Anterior cingulate cortex (tissue), 58 donors: ENCODE measurements at regions not wholly inside any gene's neighbourhood (a gene's known extent, or its start where the extent isn't known, plus 50 kb on each side); places are given as distances from the start of the nearest gene placed in this dataset.
"Not testable (repeated sequence)": the region's sequence is repeated elsewhere in the genome, so short reads cannot be mapped to it uniquely, and the experiment has no call there.

Source experiments
- DNase-seq, 58 donors: peaks; one replicate each; lab custom pipeline; 2025; lab: John Stamatoyannopoulos, UW

DNA sequence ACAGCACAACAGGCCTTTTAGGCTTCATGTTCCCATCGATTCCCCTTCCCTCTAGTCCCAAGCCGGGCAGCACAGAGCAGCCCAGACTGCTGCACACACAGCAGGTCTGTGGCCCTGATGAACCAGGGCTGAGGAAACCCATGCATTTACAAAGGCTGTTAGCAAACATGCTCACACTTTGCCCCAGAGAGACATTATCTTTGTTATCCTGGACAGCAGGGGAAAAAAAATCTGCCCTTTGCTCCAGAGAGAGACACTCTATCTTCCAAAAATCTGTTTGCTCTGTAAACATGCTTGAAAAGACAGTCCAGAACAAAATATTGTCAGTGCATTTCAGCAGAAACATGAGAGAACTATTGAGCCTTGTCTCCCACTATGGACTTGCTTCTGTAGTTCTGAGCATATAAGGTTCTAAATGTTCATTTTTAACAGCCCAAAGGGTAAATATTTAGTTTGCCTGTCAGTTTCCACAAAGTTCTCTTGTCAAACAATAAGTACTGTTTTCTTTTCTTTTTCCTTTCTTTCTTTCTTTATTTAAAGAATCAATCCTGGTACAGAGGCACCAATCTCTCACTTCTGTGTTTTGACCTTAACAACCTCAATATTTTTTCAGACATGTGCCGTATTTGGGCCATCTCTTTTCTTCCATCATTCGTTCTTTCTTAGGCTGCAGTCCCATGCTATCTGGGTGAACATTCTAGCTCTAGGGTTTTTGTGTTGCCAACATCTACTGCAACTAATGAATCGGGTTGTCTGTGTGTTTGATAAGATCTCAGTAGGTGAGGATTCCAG is 468.0 kb downstream of the EPM2A start:
- DNase-seq = no peak

DNA sequence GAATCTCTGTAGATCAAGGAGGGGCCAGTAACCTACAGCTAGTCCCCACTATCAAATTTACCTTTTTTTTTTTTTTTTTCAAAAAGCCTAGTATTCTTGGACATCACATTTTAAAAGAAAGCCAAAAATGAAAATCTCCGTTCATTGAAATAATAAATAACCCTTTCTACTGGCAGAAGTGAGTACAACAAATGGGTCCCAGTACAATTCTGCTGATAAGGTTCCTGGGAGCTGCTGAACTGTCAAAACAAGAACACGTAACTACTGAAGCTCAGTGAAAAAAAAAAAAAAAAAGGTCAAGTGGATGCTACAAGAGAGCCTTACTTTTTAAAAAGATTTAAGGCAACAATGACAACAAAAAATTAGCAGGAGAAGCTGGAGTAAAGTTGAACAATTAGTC is 464.9 kb downstream of the EPM2A start:
- DNase-seq = no peak

DNA sequence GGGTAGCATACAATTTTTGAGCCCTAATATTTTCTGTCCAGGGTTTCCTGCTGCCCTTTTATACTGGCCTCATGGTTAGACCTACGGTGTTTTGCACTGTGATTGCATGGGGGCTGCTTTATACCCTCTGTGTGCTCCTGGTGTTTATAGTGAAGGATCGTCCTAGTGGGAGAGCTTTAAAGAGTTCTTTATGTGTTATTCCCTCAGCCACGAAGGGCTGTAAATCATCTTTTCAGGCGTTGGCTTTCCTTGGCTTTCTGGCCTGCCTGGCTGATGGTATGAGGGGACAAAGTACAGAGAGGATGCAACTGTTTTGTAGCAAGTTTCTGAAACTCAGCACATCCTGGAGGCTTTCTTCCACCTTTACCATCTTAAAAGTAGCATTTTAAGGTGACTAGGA is 464.3 kb downstream of the EPM2A start:
- DNase-seq = no peak

DNA sequence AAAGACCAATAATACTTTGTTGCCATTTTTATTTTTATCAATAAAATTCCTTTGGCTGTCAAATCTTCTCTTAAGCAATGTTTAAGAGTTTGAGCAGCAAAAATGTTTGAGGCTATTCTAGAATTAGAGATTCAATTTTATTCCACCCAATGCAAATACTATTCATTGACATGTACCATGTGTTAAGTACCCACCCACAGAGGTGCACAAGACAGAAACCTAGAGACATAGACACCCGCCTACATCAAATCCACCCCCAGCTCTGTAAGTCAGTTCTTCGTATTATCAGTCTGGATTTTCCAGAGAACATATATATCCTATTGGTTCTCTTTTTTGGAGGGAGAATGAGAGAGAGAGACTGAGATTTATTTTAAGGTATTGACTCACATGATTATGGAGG is 463.7 kb downstream of the EPM2A start:
- no peak for DNase-seq

DNA sequence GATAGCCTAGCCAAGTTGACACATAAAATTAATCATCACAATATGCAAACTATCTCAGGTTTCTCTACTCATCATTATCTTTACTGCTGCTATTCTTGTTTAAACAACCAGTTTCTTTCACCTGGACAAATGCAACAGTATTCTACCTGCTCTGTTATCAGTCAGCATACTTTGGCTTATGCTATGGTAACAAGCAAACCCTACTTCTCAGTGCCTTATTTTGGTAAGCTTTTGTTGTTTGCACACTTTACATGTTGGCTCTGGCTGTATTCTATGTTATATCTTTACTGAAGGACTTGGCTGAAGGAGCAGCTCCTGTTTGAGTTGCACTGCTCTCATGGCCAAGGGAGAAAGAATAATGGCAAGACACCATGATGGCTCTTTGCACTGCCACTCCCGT is 463.1 kb downstream of the EPM2A start:
- no peak for DNase-seq

DNA sequence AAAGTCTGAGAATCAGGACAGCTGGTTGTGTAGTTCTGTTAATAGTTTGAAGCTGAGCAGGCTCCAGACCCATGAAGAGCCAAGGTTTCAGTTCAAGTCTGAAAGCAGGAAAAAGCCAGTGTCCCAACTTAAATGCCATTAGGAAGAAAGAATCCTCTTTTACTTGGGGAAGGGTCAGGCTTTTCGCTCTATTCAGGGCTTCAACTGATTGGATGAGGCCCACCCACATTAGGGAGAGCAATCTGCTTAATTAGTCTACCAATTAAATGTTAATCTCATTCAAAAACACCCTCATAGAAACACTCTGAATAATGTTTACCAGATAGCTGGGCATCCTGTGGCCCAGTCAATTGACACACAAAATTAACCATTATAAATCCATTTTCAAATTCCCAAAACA is 462.2 kb downstream of the EPM2A start:
- no peak for DNase-seq

DNA sequence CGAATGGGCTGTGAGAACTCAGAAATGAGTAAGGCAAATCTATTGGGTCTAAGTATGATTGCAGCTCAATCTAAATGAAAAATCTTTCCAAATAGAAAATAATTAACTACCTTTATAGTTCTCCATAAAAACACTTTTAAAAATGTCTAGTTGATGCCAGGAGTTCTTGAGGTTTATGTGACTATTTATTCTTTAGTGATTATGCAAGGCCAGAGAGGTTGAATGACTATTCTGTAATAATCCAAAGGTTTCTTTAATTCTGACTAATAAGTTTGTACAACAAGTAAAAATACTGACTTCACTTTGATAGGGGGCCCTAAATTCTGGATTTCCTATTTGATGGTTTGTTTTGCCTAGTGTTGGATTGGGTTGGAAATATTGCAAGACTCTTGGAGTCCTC is 461.2 kb downstream of the EPM2A start:
- DNase-seq = no peak

DNA sequence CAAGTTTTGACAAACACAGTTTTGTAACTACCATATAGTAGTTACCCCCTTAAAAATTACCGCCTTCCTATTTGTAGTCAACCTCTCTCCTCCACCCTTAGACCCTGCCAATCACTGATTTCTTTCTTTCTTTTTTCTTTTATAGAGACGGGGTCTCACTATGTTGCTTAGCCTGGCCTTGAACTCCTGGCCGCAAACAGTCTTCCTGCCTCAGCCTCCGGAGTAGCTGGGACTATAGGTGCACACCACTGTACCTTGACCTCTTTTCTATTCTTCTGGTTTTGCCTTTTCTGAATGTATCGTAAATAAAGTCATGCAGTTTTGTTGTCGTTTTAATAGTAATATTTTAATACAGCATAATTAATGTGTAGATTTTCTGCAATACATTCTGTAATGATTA is 460.3 kb downstream of the EPM2A start:
- DNase-seq = no peak

DNA sequence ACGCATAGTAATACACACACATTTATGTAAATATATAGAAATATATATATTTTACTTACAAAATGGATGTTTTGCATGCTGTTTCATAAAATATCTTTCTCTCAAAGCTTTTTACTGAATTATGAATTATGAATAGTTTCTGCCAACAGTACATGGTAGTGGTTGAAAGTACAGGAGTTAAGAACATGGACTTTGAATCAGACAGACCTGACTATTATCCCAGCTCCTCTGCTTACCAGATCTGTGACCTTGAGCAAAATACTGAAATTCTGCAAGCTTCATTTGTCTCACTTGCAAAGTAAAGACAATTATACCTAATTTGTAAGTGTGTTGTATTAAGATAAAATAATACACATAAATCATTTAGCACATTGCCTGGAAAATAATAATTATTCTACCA is 459.5 kb downstream of the EPM2A start:
- DNase-seq = no peak

DNA sequence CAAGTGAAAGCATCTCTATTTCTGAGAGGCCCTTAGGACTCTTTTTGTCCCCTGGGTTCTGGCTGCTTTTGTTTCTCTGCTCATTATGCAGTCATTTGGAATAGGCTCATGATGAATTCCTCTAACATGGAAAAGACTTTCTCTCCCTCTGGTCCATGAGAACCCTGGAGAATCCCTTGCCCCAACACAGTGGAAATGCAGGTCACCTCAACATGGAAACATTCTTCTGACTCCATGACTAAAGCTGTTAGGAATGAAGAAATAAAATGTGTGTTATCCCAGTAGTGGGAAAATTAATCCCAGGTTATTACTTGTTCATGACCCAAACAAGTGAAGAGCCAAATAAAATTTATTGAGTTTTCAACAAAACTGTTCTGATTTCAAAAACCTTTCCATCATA is 458.6 kb downstream of the EPM2A start:
- DNase-seq = no peak

DNA sequence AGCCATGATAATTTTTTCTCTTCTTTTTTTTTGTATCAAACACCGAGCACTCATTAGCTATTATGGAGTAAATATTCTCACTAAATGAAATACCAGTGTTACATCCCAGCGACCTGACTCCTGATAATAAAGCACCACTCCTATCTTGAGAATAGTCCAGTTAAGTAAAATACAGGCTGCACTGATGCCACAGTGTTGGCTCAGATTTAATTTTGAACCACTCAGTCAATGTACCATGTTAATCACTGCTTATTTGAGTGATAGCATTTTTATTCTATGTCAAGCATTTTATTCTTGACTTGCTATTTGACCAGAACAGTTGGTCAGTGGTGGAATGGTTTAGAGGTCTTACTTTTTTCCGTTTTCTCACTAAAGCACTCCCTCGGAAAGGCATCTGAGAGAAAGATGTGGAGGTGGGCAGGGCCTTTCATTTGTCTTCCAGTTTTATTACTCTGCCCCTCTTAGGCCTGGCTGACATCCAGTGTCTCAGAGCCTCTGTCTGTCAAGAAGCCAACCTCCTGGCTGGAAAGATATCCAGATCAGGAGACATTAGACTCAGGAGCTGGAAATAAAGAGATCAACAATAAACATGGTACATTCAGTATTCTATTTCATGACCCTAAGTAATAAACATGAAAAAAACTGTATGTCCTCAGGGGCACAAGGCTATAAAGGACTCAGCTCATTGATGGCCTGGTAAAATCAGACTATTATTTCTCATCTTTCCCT is 457.8 kb downstream of the EPM2A start:
- no peak for DNase-seq

DNA sequence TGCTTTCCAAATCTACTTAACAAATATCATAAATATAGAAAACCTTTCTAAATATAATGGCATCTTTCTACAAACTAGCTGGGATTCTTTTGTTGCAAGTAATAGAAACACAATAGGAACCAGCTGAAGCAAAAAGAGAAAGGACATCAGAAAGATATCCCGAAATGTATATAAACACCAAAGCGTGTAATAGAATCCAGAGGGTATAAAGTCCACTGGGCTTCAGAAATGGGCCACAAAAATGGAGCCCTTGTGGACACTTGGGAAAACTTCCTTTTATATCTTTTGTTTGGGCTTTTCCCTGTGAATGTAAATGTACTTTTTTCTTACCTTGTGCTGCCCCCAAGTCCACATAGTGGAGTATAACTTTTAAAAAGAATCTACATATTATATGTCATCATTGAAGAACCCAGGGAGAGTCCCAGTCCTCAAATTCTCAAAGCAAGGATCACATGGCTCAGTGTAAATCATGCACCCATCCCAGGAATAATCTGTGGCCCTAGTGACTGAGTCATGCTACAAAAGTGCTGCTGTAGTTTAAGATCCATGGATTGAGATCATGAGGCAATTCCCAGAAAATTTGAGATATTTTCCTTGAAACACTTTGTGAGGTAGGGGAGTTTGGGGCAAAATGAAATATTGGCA is 457.0 kb downstream of the EPM2A start:
- no peak for DNase-seq

DNA sequence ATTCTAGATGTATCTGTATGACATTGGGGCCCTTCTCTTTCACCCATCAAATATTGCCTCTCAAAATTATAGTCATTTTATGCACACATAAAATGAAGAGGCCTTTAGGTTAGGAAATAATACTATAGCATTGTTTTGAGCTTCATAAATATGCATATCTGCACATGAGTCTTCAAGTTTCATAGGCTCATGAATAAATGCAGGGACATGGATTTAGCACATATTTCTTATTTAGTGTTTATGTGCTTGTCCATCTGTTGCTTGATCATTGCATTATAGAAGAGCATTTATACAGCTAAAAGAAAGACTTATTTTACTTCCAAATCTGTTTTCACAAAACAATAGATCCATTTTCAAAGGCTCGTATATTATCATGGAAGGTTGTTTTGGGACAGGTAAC is 455.8 kb downstream of the EPM2A start:
- DNase-seq = no peak

DNA sequence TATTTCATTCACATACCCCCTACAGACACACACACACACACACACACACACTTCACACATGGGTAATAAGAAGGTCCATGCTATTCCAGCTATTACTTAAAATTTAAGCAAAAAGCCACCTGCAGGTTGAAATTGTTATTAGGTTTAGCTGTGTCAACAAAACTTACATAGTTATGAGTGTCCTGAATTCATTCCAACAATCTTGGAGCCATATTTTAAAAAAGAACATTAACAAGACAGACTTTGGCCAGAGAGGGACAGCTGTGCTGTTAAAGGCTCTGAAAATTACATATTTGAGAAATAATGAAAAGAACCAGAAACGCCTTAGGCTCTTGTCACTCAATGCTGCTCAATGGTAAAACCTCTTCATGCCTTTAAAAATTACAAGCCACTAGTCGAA is 455.3 kb downstream of the EPM2A start:
- no peak for DNase-seq

DNA sequence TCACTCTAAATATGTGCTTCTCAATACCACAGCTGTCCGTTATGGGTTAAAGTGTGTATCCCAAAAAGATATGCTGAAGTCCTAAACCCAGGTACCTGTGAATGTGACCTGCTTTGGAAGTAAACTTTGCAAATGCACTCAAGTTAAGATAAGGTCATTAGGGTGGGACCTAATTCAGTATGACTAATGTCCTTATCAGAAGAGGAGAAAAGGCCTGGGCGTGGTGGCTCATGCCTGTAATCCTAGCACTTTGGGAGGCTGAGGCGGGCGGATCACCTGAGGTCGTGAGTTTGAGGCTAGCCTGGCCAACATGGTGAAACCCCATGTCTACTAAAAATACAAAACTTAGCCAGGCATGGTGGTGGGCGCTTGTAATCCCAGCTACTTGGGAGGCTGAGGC is 452.1 kb downstream of the EPM2A start:
- not testable (repeated sequence) for DNase-seq

DNA sequence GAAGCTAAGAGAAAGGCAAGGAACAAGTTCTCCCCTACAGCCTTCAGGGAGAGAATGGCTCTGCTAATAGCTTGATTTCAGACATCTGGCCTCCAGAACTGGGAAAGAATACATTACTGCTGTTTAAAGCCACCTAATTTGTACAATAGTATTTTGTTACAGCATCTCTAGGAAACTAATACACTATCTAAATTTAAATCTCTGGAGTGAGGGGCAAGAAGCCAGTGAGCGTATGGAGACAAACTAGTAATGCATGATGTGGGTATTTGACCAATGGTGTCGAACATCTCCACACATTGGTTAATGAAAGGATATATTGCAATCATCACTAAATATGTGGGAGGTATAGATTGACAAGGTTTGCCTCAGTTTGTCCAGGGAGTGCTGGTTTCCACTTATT is 451.5 kb downstream of the EPM2A start:
- no peak for DNase-seq

DNA sequence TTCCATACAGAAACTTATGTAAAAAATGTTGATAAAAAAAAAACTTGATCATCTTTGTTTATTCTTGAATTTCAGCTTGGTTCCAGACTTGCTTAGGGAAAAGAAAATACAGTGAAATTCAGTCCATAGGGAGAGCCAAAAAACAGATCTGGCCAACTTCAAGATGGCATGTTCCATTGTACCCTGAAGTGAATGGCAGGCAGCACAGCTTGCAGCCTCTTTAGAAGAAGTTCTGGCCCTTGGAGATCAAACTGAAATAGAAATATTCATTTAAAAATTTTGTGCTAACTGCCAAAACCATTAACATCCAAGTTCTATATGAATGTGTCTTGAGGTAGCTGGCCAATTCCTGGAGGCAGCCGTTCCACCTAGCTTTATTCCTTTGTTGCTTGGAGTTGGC is 448.4 kb downstream of the EPM2A start:
- no peak for DNase-seq

DNA sequence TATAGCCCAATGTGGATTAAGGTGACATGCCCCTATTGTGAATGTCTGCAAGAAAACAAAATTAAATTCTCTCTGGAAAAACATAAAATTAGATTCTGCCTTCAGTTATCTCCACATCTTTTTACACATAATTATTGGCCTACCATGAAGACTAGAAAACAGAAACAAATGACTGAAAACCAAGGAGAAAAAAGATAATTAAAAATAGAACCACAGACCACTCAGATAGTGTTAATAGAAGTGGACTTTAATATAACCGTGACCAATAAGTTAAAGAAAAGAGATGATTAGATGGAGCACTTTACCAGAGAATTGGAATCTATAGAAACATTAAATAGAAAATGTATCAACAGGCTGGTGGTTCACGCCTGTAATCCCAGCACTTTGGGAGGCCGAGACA is 445.7 kb downstream of the EPM2A start:
- DNase-seq = no peak

DNA sequence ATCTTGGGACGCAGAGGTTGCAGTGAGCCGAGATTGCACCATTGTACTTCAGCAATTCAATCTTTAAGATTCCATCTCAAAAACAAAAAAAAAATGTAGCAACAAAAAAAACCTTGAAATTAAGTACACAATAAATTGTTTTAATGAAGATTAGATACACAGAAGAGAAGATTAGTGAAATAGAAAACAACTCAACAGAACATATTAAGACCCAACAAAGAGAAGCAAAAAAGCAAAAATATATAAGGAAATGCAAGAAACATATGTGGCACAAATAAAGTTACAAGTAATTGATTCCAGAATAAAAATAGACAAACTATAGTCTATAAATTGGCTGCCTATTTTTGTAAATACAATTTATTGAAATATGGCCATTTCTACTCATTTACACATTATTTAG is 445.2 kb downstream of the EPM2A start:
- DNase-seq = no peak

DNA sequence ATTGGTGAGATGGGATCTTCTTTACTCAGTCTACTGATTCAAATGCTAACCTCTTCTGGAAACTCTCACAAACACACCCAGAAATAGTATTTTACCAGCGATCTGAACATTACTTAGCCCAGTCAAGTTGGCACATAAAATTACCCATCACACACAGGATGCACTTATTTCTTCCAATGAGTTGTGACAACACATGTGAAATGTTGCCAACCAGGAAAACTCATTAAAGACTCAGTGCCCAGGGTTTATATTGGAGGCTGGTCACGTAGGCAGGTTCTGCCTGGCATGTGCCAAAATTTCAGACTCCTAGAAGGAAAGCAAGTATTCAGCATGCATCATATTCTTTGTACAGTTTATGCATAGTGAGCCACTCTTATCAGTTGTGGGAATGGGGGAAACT is 443.3 kb downstream of the EPM2A start:
- DNase-seq = no peak

DNA sequence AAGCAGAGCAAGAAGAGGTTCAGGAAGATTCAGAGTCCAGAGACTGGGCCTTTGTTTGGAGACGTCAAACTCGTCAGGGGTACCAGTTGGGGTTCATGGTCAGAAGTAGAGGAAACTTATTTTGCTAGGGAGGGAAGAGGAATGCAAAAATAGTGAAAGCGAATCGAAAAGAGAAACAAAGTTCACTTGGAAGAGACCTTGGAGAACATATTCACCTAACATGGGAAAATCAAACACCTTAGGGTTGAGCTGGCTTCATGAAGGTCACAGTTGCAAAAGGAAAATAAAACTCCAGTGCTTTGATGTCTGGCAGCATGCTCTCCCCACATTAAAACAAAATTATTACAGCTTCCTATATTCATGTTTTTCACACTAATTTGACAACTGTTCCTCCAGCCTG is 440.4 kb downstream of the EPM2A start:
- no peak for DNase-seq

DNA sequence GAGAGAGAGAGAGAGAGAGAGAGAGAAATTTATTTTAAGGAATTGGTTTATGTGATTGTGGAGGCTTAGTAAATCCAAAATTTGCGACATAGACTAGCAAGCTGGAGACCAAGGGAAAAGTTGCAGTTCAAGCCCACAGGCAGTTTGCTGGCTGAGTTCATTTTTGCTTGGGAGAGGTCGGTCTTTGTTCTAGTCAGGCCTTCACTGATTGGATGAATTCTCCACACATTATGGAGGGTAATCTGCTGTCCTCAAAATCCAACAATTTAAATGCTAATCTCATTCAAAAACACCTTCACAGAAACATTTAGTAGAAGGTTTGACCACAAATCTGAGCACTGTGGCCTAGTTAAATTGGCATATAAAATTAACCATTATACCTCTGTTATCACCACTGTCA is 439.6 kb downstream of the EPM2A start:
- no peak for DNase-seq
